Mesenchymal stem cell (in vitro differentiated cells and primary cell): ENCODE measurements at regions not wholly inside any gene's neighbourhood (a gene's known extent, or its start where the extent isn't known, plus 50 kb on each side); places are given as distances from the start of the nearest gene placed in this dataset.
A peak's percentile ranks its signal among the peaks of the same experiment; 100 is the strongest.

ENCODE experiments used
- DNase-seq: peaks from one replicate; pipeline ENCODE4 v3.0.0-alpha.2; 2013
- H2AFZ ChIP-seq: one replicate; pipeline ENCODE4 v1.6.1; 2013; ENCODE audit warnings: low read depth, mild to moderate bottlenecking, control low read depth, inconsistent platforms, low read length, moderate library complexity
- H2AK5ac ChIP-seq: 2 replicates; pipeline ENCODE4 v1.6.1; 2013; ENCODE audit warnings: low read length, moderate library complexity, mild to moderate bottlenecking, inconsistent platforms; ENCODE audit not compliant: severe bottlenecking
- H2BK120ac ChIP-seq: one replicate; pipeline ENCODE4 v1.6.1; 2013; ENCODE audit warnings: low read depth, mild to moderate bottlenecking, inconsistent platforms, low read length, moderate library complexity
- H2BK12ac ChIP-seq, 2 experiments: one replicate each; pipeline ENCODE4 v1.6.1; 2013; ENCODE audit warnings: inconsistent platforms in 2 of 2, low read length in 2 of 2, mild to moderate bottlenecking in 2 of 2, moderate library complexity in 2 of 2, control low read depth in 1 of 2
- H2BK15ac ChIP-seq: one replicate; pipeline ENCODE4 v1.6.1; 2013; ENCODE audit warnings: mild to moderate bottlenecking, low read depth, inconsistent platforms; ENCODE audit not compliant: poor library complexity, severe bottlenecking
- H2BK5ac ChIP-seq: 2 replicates; pipeline ENCODE4 v1.6.1; 2013; ENCODE audit warnings: low read depth, mild to moderate bottlenecking, low read length, control low read depth, inconsistent platforms; ENCODE audit not compliant: poor library complexity, severe bottlenecking
- H3K14ac ChIP-seq, 2 experiments: one replicate each; pipeline ENCODE4 v1.6.1; 2013; ENCODE audit warnings: inconsistent platforms in 2 of 2, low read length in 2 of 2, control low read depth in 1 of 2, mild to moderate bottlenecking in 1 of 2, moderate library complexity in 1 of 2
- H3K18ac ChIP-seq, 2 experiments: one replicate each; pipeline ENCODE4 v1.6.1; 2013; ENCODE audit warnings: inconsistent platforms in 2 of 2, low read length in 2 of 2, control low read depth in 1 of 2, low read depth in 1 of 2, mild to moderate bottlenecking in 1 of 2
- H3K23ac ChIP-seq, 2 experiments: one replicate each; pipeline ENCODE4 v1.6.1; 2013; ENCODE audit warnings: inconsistent platforms in 2 of 2, low read length in 2 of 2, mild to moderate bottlenecking in 2 of 2, moderate library complexity in 2 of 2, control low read depth in 1 of 2
- H3K27ac ChIP-seq: 2 replicates; pipeline ENCODE4 v1.5.1; 2013; ENCODE audit warnings: mild to moderate bottlenecking, moderate library complexity, low read length, control low read depth, inconsistent platforms; ENCODE audit not compliant: poor library complexity, severe bottlenecking
- H3K27me3 ChIP-seq, 2 experiments: 2 replicates each; pipeline versions ENCODE4 v1.6.1 to v1.7.0; 2013; ENCODE audit warnings: low read length in 2 of 2, mild to moderate bottlenecking in 2 of 2, moderate library complexity in 2 of 2, control low read depth in 1 of 2, inconsistent platforms in 1 of 2; ENCODE audit not compliant: control insufficient read depth in 1 of 2, insufficient read depth in 1 of 2
- H3K36me3 ChIP-seq, 2 experiments: 2 replicates each; pipeline versions ENCODE4 v1.6.1 to v1.7.0; 2013; ENCODE audit warnings: low read length in 2 of 2, control low read depth in 1 of 2, inconsistent platforms in 1 of 2, low read depth in 1 of 2, mild to moderate bottlenecking in 1 of 2; ENCODE audit not compliant: insufficient read depth in 2 of 2, control insufficient read depth in 1 of 2
- H3K4ac ChIP-seq, 2 experiments: one replicate each; pipeline ENCODE4 v1.6.1; 2013; ENCODE audit warnings: inconsistent platforms in 2 of 2, low read length in 2 of 2, mild to moderate bottlenecking in 2 of 2, moderate library complexity in 2 of 2, control low read depth in 1 of 2, low read depth in 1 of 2
- H3K4me1 ChIP-seq: 2 replicates; pipeline ENCODE4 v1.6.1; 2013; ENCODE audit warnings: low read depth, low read length, control low read depth; ENCODE audit not compliant: control insufficient read depth, insufficient read depth
- H3K4me2 ChIP-seq: 2 replicates; pipeline ENCODE4 v1.6.1; 2013; ENCODE audit warnings: low read length, mild to moderate bottlenecking, inconsistent platforms; ENCODE audit not compliant: poor library complexity, severe bottlenecking
- H3K4me3 ChIP-seq, 2 experiments: 2 replicates each; pipeline versions ENCODE4 v1.5.1 to v1.7.0; 2013; ENCODE audit warnings: low read length in 2 of 2, mild to moderate bottlenecking in 2 of 2, control low read depth in 1 of 2, low read depth in 1 of 2; ENCODE audit not compliant: insufficient read depth in 1 of 2
- H3K79me1 ChIP-seq: replicated peaks from 2 replicates; pipeline ENCODE4 v1.6.1; 2013; ENCODE audit warnings: mild to moderate bottlenecking, control low read depth, low read length, inconsistent platforms; ENCODE audit not compliant: poor library complexity, severe bottlenecking
- H3K9ac ChIP-seq: 2 replicates; pipeline ENCODE4 v1.7.0; 2013; ENCODE audit warnings: mild to moderate bottlenecking, low read length, moderate library complexity
- H3K9me3 ChIP-seq: 2 replicates; pipeline ENCODE4 v1.7.0; 2013; ENCODE audit warnings: mild to moderate bottlenecking, low read length; ENCODE audit not compliant: control insufficient read depth
- H4K8ac ChIP-seq: one replicate; pipeline ENCODE4 v1.6.1; 2013; ENCODE audit warnings: inconsistent platforms, mild to moderate bottlenecking, low read length, moderate library complexity
- H4K91ac ChIP-seq: one replicate; pipeline ENCODE4 v1.6.1; 2013; ENCODE audit warnings: mild to moderate bottlenecking, low read length, inconsistent platforms
- WGBS: methylation state at CpG from one replicate; pipeline ENCODE4 v1.1.7; 2013; ENCODE audit warnings: mixed read lengths; 5-methylcytosine and 5-hydroxymethylcytosine counted together

GRCh38 chr2:144288438-144288837, 231.5 kb downstream of the ZEB2 start:
- H3K9me3 ChIP-seq = peaks cover 8% of the 10 kb centered on the region
- no peaks in the 10 kb centered on the region for H3K36me3 ChIP-seq
- H3K27ac ChIP-seq = no peak overlapping the region
- H3K23ac ChIP-seq = no peak overlapping the region
- no peak overlapping the region for H3K4me3 ChIP-seq
- H3K27me3 ChIP-seq = no peaks in the 10 kb centered on the region
- H2BK5ac ChIP-seq = no peak overlapping the region
- no peak overlapping the region for H3K14ac ChIP-seq
- H3K4ac ChIP-seq = no peak overlapping the region
- H2AK5ac ChIP-seq = no peak overlapping the region
- H2BK120ac ChIP-seq = no peak overlapping the region
- H4K91ac ChIP-seq = no peak overlapping the region
- peaks cover 16% of the 10 kb centered on the region for H3K79me1 ChIP-seq
- H2AFZ ChIP-seq = no peak overlapping the region
- H2BK15ac ChIP-seq = no peak overlapping the region
- no peak overlapping the region for H4K8ac ChIP-seq
- no peak overlapping the region for H3K9ac ChIP-seq
- H3K4me2 ChIP-seq = no peak overlapping the region
- H2BK12ac ChIP-seq = no peak overlapping the region
- H3K18ac ChIP-seq = no peak overlapping the region
- H3K4me1 ChIP-seq = no peaks in the 10 kb centered on the region
- DNase-seq = peak; percentile 2
- WGBS = no CpG with 5 or more reads among the region's 3 CpGs

- no peak overlapping the region for H3K9ac ChIP-seq
- no peak overlapping the region for H2AFZ ChIP-seq
- H3K4me3 ChIP-seq = no peak overlapping the region
- H2AK5ac ChIP-seq = no peak overlapping the region
- H3K36me3 ChIP-seq = no peaks in the 10 kb centered on the region
- H4K8ac ChIP-seq = no peak overlapping the region
- no peak overlapping the region for H4K91ac ChIP-seq
- H2BK12ac ChIP-seq = no peak overlapping the region
- no peak overlapping the region for H2BK5ac ChIP-seq
- no peak overlapping the region for H2BK15ac ChIP-seq
- peaks cover 20% of the 10 kb centered on the region for H3K79me1 ChIP-seq
- no peak overlapping the region for H3K4ac ChIP-seq
- no peaks in the 10 kb centered on the region for H3K9me3 ChIP-seq
- H3K27me3 ChIP-seq = no peaks in the 10 kb centered on the region
- no peaks in the 10 kb centered on the region for H3K4me1 ChIP-seq
- no peak for DNase-seq
- no peak overlapping the region for H3K14ac ChIP-seq
- no peak overlapping the region for H3K18ac ChIP-seq
- H2BK120ac ChIP-seq = no peak overlapping the region
- H3K27ac ChIP-seq = no peak overlapping the region
- no peak overlapping the region for H3K23ac ChIP-seq
- no peak overlapping the region for H3K4me2 ChIP-seq
Observed at GRCh38 chr2:144285324-144285723, 234.6 kb downstream of the ZEB2 start.

- H2BK120ac ChIP-seq = no peak overlapping the region
- H3K4me1 ChIP-seq = no peaks in the 10 kb centered on the region
- H4K8ac ChIP-seq = no peak overlapping the region
- H3K9me3 ChIP-seq = no peaks in the 10 kb centered on the region
- no peak overlapping the region for H3K18ac ChIP-seq
- H3K36me3 ChIP-seq = no peaks in the 10 kb centered on the region
- no peaks in the 10 kb centered on the region for H3K27me3 ChIP-seq
- no peak overlapping the region for H2BK12ac ChIP-seq
- H3K4me3 ChIP-seq = no peak overlapping the region
- no peak overlapping the region for H3K4me2 ChIP-seq
- H3K14ac ChIP-seq = no peak overlapping the region
- H3K4ac ChIP-seq = no peak overlapping the region
- H3K79me1 ChIP-seq = peaks cover 18% of the 10 kb centered on the region
- H3K23ac ChIP-seq = no peak overlapping the region
- H2BK5ac ChIP-seq = no peak overlapping the region
- H2AFZ ChIP-seq = no peak overlapping the region
- H2BK15ac ChIP-seq = no peak overlapping the region
- no peak overlapping the region for H3K9ac ChIP-seq
- no peak overlapping the region for H2AK5ac ChIP-seq
- no peak overlapping the region for H3K27ac ChIP-seq
- no peak for DNase-seq
- no peak overlapping the region for H4K91ac ChIP-seq
Observed at GRCh38 chr2:144281476-144281875, 238.4 kb downstream of the ZEB2 start.

GRCh38 chr2:144280009-144280408, 239.9 kb downstream of the ZEB2 start:
- H2BK120ac ChIP-seq = no peak overlapping the region
- no peak overlapping the region for H3K4me2 ChIP-seq
- no peak overlapping the region for H2AK5ac ChIP-seq
- no peak overlapping the region for H4K8ac ChIP-seq
- H3K27ac ChIP-seq = no peak overlapping the region
- no peak overlapping the region for H3K14ac ChIP-seq
- no peak overlapping the region for H3K18ac ChIP-seq
- H2AFZ ChIP-seq = no peak overlapping the region
- H3K4me1 ChIP-seq = no peaks in the 10 kb centered on the region
- H3K9ac ChIP-seq = no peak overlapping the region
- no peaks in the 10 kb centered on the region for H3K36me3 ChIP-seq
- H2BK5ac ChIP-seq = no peak overlapping the region
- H2BK12ac ChIP-seq = no peak overlapping the region
- no peak overlapping the region for H3K4me3 ChIP-seq
- WGBS = 100% methylated on average over 1 of the region's 2 CpGs
- no peak overlapping the region for H2BK15ac ChIP-seq
- peaks cover 25% of the 10 kb centered on the region for H3K79me1 ChIP-seq
- no peak for DNase-seq
- H4K91ac ChIP-seq = no peak overlapping the region
- no peaks in the 10 kb centered on the region for H3K9me3 ChIP-seq
- H3K4ac ChIP-seq = no peak overlapping the region
- H3K23ac ChIP-seq = no peak overlapping the region
- H3K27me3 ChIP-seq = no peaks in the 10 kb centered on the region
